ENCODE measurements at regions not wholly inside any gene's neighbourhood (a gene's known extent, or its start where the extent isn't known, plus 50 kb on each side); places are given as distances from the start of the nearest gene placed in this dataset.
"Not testable (repeated sequence)": the region's sequence is repeated elsewhere in the genome, so short reads cannot be mapped to it uniquely, and the experiment has no call there.

GRCh38 chr7:65150105-65150504 is 143.6 kb upstream of the ERV3-1 start:
- H3K27ac Mint-ChIP-seq; H3K4me3 Mint-ChIP-seq; intact Hi-C loops (cut with micrococcal nuclease); H3K9me3 Mint-ChIP-seq; DNase-seq; H3K36me3 Mint-ChIP-seq (ENCODE audit: low read depth); H3K4me1 Mint-ChIP-seq; H3K27me3 Mint-ChIP-seq: not testable (repeated sequence)

- H3K9me3 Mint-ChIP-seq; H3K4me1 Mint-ChIP-seq; H3K36me3 Mint-ChIP-seq (ENCODE audit: low read depth); H3K4me3 Mint-ChIP-seq; intact Hi-C loops (cut with micrococcal nuclease); H3K27ac Mint-ChIP-seq; DNase-seq; H3K27me3 Mint-ChIP-seq: not testable (repeated sequence)
Observed at GRCh38 chr7:65146118-65146914, 139.8 kb upstream of the ERV3-1 start.

- DNase-seq; H3K36me3 Mint-ChIP-seq (ENCODE audit: low read depth); H3K4me1 Mint-ChIP-seq; H3K27ac Mint-ChIP-seq; H3K27me3 Mint-ChIP-seq; H3K4me3 Mint-ChIP-seq; intact Hi-C loops (cut with micrococcal nuclease); H3K9me3 Mint-ChIP-seq: not testable (repeated sequence)
Observed at GRCh38 chr7:65145710-65146109, 139.2 kb upstream of the ERV3-1 start.

GRCh38 chr7:65145008-65145407 is 138.5 kb upstream of the ERV3-1 start:
- H3K27ac Mint-ChIP-seq; H3K27me3 Mint-ChIP-seq; H3K36me3 Mint-ChIP-seq (ENCODE audit: low read depth); H3K4me1 Mint-ChIP-seq; H3K4me3 Mint-ChIP-seq; DNase-seq; intact Hi-C loops (cut with micrococcal nuclease); H3K9me3 Mint-ChIP-seq: not testable (repeated sequence)

GRCh38 chr7:65144557-65144956 is 138.1 kb upstream of the ERV3-1 start:
- intact Hi-C loops (cut with micrococcal nuclease); H3K9me3 Mint-ChIP-seq; H3K27me3 Mint-ChIP-seq; H3K27ac Mint-ChIP-seq; H3K4me1 Mint-ChIP-seq; H3K4me3 Mint-ChIP-seq; H3K36me3 Mint-ChIP-seq (ENCODE audit: low read depth); DNase-seq: not testable (repeated sequence)

GRCh38 chr7:65144119-65144518 is 137.6 kb upstream of the ERV3-1 start:
- H3K27ac Mint-ChIP-seq; H3K4me1 Mint-ChIP-seq; H3K27me3 Mint-ChIP-seq; DNase-seq; H3K4me3 Mint-ChIP-seq; H3K9me3 Mint-ChIP-seq; intact Hi-C loops (cut with micrococcal nuclease); H3K36me3 Mint-ChIP-seq (ENCODE audit: low read depth): not testable (repeated sequence)

- DNase-seq; H3K9me3 Mint-ChIP-seq; H3K27me3 Mint-ChIP-seq; H3K36me3 Mint-ChIP-seq (ENCODE audit: low read depth); H3K27ac Mint-ChIP-seq; H3K4me3 Mint-ChIP-seq; intact Hi-C loops (cut with micrococcal nuclease); H3K4me1 Mint-ChIP-seq: not testable (repeated sequence)
Observed at GRCh38 chr7:65141894-65142293, 135.4 kb upstream of the ERV3-1 start.

- H3K27me3 Mint-ChIP-seq; H3K4me3 Mint-ChIP-seq; H3K36me3 Mint-ChIP-seq (ENCODE audit: low read depth); DNase-seq; intact Hi-C loops (cut with micrococcal nuclease); H3K4me1 Mint-ChIP-seq; H3K9me3 Mint-ChIP-seq; H3K27ac Mint-ChIP-seq: not testable (repeated sequence)
Observed at GRCh38 chr7:65141405-65141778, 134.9 kb upstream of the ERV3-1 start.

- H3K36me3 Mint-ChIP-seq (ENCODE audit: low read depth); intact Hi-C loops (cut with micrococcal nuclease); H3K27me3 Mint-ChIP-seq; H3K4me3 Mint-ChIP-seq; H3K4me1 Mint-ChIP-seq; H3K9me3 Mint-ChIP-seq; DNase-seq; H3K27ac Mint-ChIP-seq: not testable (repeated sequence)
Observed at GRCh38 chr7:65140543-65141404, 134.3 kb upstream of the ERV3-1 start.

GRCh38 chr7:65136850-65137249 is 130.4 kb upstream of the ERV3-1 start:
- H3K9me3 Mint-ChIP-seq; H3K4me1 Mint-ChIP-seq; H3K4me3 Mint-ChIP-seq; H3K27ac Mint-ChIP-seq; H3K27me3 Mint-ChIP-seq; DNase-seq; intact Hi-C loops (cut with micrococcal nuclease); H3K36me3 Mint-ChIP-seq (ENCODE audit: low read depth): not testable (repeated sequence)

GRCh38 chr7:65133087-65133486 is 126.6 kb upstream of the ERV3-1 start:
- H3K27ac Mint-ChIP-seq; H3K4me1 Mint-ChIP-seq; H3K4me3 Mint-ChIP-seq; H3K27me3 Mint-ChIP-seq; H3K9me3 Mint-ChIP-seq; DNase-seq; H3K36me3 Mint-ChIP-seq (ENCODE audit: low read depth); intact Hi-C loops (cut with micrococcal nuclease): not testable (repeated sequence)

- intact Hi-C loops (cut with micrococcal nuclease); H3K27me3 Mint-ChIP-seq; H3K9me3 Mint-ChIP-seq; H3K4me1 Mint-ChIP-seq; H3K36me3 Mint-ChIP-seq (ENCODE audit: low read depth); DNase-seq; H3K4me3 Mint-ChIP-seq; H3K27ac Mint-ChIP-seq: not testable (repeated sequence)
Observed at GRCh38 chr7:65132256-65132655, 125.8 kb upstream of the ERV3-1 start.

- H3K36me3 Mint-ChIP-seq (ENCODE audit: low read depth); H3K9me3 Mint-ChIP-seq; H3K4me3 Mint-ChIP-seq; DNase-seq; H3K27ac Mint-ChIP-seq; H3K27me3 Mint-ChIP-seq; H3K4me1 Mint-ChIP-seq; intact Hi-C loops (cut with micrococcal nuclease): not testable (repeated sequence)
Observed at GRCh38 chr7:65127364-65127763, 120.9 kb upstream of the ERV3-1 start.

- H3K27me3 Mint-ChIP-seq; H3K4me1 Mint-ChIP-seq; DNase-seq; H3K9me3 Mint-ChIP-seq; H3K4me3 Mint-ChIP-seq; intact Hi-C loops (cut with micrococcal nuclease); H3K27ac Mint-ChIP-seq; H3K36me3 Mint-ChIP-seq (ENCODE audit: low read depth): not testable (repeated sequence)
Observed at GRCh38 chr7:65124600-65124999, 118.1 kb upstream of the ERV3-1 start.

Data from activated CD4-positive, alpha-beta T cell treated with anti-CD3 and anti-CD28 coated beads, Interleukin-2, amount 10 ng/mL, durations not matched to agents 24 days and 14 days (primary cell).